HG03060 (cell line): ENCODE measurements at regions not wholly inside any gene's neighbourhood (a gene's known extent, or its start where the extent isn't known, plus 50 kb on each side); places are given as distances from the start of the nearest gene placed in this dataset.
"Not testable (repeated sequence)": the region's sequence is repeated elsewhere in the genome, so short reads cannot be mapped to it uniquely, and the experiment has no call there.

Experiments
- ATAC-seq: cut with Tn5 transposase; IDR thresholded peaks from one replicate; pipeline ENCODE4 v1.9.1; 2021; ENCODE audit warnings: low read depth, moderate number of reproducible peaks; ENCODE audit not compliant: unreplicated experiment

GRCh38 chr6:126945812-126946360, 172.6 kb upstream of the RSPO3 start:
- no peak for ATAC-seq

- no peak for ATAC-seq
Measured at GRCh38 chr6:126947070-126947469, 171.4 kb upstream of the RSPO3 start.

GRCh38 chr6:126949786-126950185, 168.7 kb upstream of the RSPO3 start:
- ATAC-seq = no peak

- no peak for ATAC-seq
Measured at GRCh38 chr6:126955621-126956020, 162.8 kb upstream of the RSPO3 start.

- ATAC-seq = no peak
Measured at GRCh38 chr6:126957721-126958120, 160.8 kb upstream of the RSPO3 start.

- no peak for ATAC-seq
Measured at GRCh38 chr6:126959765-126960164, 158.7 kb upstream of the RSPO3 start.

GRCh38 chr6:126963077-126963809, 155.2 kb upstream of the RSPO3 start:
- ATAC-seq = no peak

- ATAC-seq = no peak
Measured at GRCh38 chr6:126967296-126968005, 151.0 kb upstream of the RSPO3 start.

GRCh38 chr6:126976253-126976797, 142.1 kb upstream of the RSPO3 start:
- ATAC-seq = no peak

GRCh38 chr6:126983779-126984178, 134.7 kb upstream of the RSPO3 start:
- no peak for ATAC-seq

- not testable (repeated sequence) for ATAC-seq
Measured at GRCh38 chr6:126988125-126988524, 130.3 kb upstream of the RSPO3 start.

GRCh38 chr6:127000631-127001030, 117.8 kb upstream of the RSPO3 start:
- ATAC-seq = no peak

- ATAC-seq = no peak
Measured at GRCh38 chr6:127013865-127014264, 104.6 kb upstream of the RSPO3 start.

GRCh38 chr6:127015858-127016257, 102.6 kb upstream of the RSPO3 start:
- ATAC-seq = no peak

GRCh38 chr6:127019828-127020227, 98.6 kb upstream of the RSPO3 start:
- no peak for ATAC-seq

GRCh38 chr6:127022302-127022701, 96.2 kb upstream of the RSPO3 start:
- ATAC-seq = no peak

GRCh38 chr6:127023001-127023778, 95.3 kb upstream of the RSPO3 start:
- ATAC-seq = no peak

GRCh38 chr6:127026247-127026646, 92.2 kb upstream of the RSPO3 start:
- no peak for ATAC-seq

- ATAC-seq = no peak
Measured at GRCh38 chr6:127030111-127030510, 88.4 kb upstream of the RSPO3 start.

GRCh38 chr6:127030836-127031235, 87.6 kb upstream of the RSPO3 start:
- no peak for ATAC-seq

- no peak for ATAC-seq
Measured at GRCh38 chr6:127031511-127031910, 87.0 kb upstream of the RSPO3 start.
